NCI-H2171 (cell line): ENCODE measurements at regions not wholly inside any gene's neighbourhood (a gene's known extent, or its start where the extent isn't known, plus 50 kb on each side); places are given as distances from the start of the nearest gene placed in this dataset.

Source experiments
- DNase-seq: peaks from one replicate; lab custom pipeline; 2025; lab: John Stamatoyannopoulos, UW

- DNase-seq = peak; percentile 25
Observed at GRCh38 chr6:6918216-6918983, 189.4 kb upstream of the RREB1 start.

GRCh38 chr6:6919173-6919572 is 188.6 kb upstream of the RREB1 start:
- no peak for DNase-seq

DNA sequence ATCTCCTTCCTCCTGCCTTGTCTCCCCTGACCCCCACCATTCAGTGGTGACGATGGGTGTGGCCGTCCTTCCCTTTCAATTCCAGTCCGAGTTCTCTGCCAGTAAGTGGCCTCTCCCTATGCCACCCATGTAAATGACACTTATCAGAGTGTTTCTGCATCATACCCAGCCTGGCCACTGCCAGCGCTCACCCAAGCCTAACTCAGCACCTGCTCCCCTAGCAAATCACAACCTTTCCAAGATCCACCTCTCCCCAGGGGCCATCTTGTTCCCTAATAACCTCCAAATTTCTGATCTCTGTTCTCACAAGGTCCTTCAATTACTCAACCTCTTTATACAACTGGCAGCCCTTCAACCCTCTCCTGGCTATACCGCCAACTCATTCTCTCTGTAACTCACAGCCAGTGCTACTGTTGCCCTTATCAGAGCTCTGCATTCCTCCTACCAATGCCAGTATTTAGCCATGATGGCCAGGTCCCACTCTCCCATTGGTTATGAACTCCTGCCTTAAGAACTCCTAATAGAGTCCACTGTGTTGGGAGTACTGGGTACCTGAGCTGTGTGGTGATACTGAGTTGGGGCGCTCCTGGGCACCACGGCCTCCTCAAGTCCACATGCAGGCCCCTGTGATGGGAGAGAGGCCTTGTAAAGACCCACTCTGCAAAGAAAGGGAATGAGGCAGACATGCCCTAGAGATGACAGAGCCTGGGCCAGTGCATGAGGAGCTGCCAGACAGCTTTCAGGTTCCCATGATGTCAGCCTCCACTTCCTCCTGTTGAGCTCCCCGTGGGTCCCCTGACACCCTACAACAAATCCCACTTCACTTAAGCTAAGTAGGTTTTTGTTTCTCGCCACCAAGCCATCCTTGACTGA is 187.4 kb upstream of the RREB1 start:
- DNase-seq = no peak

- no peak for DNase-seq
Observed at GRCh38 chr6:6920987-6921313, 186.8 kb upstream of the RREB1 start.

- no peak for DNase-seq
Observed at GRCh38 chr6:6922166-6922565, 185.6 kb upstream of the RREB1 start.

GRCh38 chr6:6923605-6924004 is 184.2 kb upstream of the RREB1 start:
- DNase-seq = no peak

GRCh38 chr6:6924708-6925107 is 183.1 kb upstream of the RREB1 start:
- DNase-seq = no peak

DNA sequence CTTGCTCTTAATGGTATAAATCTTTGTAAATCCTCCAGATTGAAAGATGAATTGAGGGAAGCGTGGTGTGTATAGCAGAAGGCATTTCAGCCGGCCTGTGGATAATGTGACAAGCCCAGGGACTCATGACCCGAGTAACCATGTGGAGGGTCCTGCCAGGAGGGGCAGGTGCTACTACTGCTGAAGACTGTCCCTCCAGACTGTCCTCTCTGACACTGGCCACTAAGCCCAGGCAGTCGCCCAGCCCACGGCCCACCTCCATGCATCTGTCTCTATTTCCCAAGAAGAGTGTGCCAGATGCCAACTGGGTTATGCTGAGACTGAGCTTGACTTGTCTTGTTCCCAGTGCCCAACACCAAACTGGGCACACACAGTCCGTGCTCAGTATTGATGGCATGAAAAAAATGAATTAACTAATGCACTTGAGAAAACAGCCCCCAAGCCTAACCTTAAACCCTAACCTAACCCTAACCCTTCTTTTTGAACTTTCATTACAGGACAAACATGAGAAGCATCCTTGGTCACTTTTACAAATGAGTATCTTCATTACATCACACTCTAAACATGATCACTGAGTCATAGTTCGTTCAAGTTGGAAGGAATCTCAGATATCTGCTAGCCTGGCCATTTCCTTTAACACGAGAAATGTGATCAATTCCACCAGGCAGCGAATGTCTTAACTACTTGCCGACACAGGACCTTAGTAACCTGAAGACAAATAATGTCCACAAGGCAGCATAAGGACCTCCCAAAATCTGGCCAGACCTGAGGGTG is 182.2 kb upstream of the RREB1 start:
- no peak for DNase-seq

DNA sequence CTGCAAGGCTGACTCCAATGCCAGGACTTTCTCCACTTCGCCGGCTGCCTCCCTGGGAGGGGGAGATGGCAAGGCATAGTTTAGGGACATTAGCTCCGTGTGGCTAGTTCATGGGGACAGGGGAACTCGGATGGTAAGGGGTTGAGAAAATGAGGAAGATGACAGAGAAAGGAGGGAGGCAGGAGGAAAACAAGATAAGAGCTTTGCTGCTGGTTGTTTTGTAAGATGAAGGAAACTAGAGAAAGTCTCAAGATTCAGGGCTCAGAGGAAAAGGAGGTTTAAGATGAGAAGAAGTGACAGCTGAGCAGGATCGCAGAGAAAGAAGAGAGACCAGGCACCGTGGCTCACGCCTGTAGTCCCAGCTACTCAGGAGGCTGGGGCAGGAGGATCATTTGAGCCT is 180.9 kb upstream of the RREB1 start:
- DNase-seq = no peak

- no peak for DNase-seq
Observed at GRCh38 chr6:6927521-6928361, 180.0 kb upstream of the RREB1 start.

DNA sequence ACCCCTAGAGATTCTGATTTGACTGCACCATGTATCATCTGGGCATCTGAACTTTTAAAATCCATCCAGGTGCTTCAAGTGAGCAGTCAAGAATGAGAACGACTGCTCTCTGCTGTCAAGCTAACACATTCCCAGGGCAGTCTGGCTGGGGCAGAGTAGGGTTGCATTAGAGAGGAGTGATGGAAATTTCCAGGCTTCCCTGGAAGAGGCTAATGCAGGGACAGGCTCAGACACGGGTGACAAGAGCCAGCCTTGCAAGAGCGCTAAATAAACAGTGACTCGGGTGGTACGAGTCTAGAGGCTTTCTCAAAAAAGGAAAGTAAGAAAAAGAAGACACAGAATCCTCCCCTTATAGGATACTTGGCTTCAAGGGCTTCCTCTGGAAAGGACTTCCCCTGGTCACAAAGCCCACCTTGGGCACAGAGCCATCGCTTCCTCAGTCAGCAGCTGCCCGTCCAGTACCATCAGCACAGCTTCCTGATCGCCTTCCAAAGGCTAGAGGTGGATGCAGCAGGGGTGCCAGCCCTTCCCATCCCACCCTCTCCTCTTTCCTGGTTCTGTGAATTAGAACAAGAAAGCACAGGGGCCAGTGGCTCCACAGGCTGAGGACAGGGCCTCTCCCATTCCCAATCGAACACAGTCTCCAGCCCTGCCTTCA is 177.4 kb upstream of the RREB1 start:
- DNase-seq = no peak

DNA sequence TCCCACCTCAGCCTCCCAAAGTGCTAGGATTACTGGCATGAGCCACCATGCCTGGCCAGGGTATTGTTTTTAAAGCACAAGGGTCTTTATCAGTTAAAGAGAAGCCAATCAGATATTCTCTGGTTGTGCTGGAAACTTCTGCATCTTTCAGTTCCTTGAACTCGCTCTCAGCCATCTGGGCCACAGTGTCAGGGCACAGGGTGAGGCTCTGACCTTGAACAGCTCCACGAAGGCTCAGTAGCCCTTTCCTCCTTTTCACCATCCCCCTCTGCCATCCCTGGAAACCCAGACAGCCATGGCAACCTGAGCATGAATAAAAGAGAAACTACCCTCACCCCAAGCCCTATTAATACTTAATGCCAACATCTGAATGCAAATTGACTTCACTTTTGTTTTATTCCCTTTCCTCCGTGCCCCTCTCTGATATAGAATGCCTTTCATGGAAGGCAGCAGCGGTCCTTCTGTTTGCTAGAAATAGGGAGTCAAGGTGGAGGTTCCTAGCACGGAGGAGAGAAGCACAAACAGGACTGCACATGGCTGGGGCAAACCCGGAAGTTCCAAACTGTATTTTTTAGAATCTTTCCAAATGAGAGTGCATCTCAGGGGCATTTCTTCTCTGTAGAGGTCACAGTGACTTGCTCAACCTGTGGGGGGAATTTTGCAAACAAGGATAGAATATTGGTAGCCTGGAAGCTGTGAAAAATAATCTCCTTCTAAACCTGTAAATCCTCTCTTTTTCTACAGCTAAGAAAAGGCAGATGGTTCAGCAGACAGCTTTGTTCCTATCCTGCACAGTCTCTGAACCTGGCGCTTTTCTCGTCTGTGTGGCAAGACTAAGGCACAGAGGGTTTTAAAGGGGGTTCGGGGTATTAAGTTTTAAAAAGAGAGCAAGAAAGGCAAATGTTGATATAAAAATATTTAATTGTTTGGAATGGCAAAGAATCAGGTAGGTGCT is 176.4 kb upstream of the RREB1 start:
- no peak for DNase-seq

- no peak for DNase-seq
Observed at GRCh38 chr6:6932341-6932740, 175.4 kb upstream of the RREB1 start.

DNA sequence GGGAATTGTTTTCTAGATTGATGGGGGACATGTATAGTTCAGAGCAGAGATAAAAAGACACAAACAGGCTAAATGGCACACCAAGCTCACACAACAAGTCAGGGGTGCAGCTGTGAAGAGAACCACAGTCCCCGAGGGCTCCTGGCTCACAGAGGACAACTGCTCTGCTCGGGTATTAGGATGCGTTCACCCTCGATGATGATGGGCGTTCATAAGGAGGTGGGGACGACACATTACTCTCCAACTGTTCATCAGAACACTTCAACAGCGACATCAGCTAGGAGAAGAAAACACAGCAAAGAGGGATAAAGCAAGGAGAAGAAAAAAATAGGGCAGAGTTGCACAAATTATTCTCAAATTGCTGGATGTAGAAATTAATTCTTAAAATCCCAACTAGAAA is 174.8 kb upstream of the RREB1 start:
- DNase-seq = no peak

GRCh38 chr6:6940031-6941025 is 167.4 kb upstream of the RREB1 start:
- no peak for DNase-seq

- no peak for DNase-seq
Observed at GRCh38 chr6:6941201-6941600, 166.6 kb upstream of the RREB1 start.

DNA sequence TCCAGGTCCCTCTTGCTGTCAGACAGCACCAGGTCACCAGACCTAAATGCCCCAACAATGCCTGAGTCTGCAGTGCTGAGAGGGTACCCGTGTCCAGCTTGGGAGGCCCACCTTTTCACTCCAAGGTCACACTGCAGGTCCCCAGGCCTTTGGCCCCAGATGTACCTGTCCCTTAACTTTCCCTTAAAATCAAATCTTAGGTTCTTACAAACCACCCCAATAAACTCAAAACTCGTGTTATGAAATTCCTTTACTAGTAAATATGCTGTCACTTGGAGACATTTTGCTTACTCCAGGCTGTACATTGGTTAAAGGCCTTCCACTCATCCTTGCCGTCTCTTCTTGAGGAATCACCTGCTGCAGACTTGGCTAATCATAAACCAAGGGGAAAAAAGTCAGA is 165.7 kb upstream of the RREB1 start:
- DNase-seq = no peak

- no peak for DNase-seq
Observed at GRCh38 chr6:6942831-6943230, 164.9 kb upstream of the RREB1 start.

GRCh38 chr6:6943421-6943820 is 164.3 kb upstream of the RREB1 start:
- no peak for DNase-seq
